ENCODE measurements at regions not wholly inside any gene's neighbourhood (a gene's known extent, or its start where the extent isn't known, plus 50 kb on each side); places are given as distances from the start of the nearest gene placed in this dataset.

DNA sequence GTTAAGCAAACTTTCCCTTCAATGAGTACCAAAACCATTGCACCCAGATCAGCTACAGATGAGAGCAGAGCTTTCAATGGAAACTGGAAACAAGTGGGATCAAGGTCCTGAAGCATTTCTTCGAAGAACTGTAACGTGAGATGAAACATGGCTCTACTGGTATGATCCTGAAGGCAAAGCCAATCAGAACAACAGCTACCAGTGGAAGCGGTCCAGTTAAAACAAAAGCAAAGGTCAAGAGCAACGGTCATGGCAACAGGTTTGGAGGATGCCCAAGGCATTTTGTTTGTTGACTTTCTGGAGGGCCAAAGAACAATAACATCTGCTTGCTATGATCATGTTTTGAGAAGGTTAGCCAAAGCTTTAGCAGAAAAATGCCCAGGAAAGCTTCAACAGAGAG lies 137.9 kb upstream of the CPSF6 start:
- TF ChIP-seq TAF1 (IDR thresholded peaks at IDR 0.05; ENCODE audit: low read depth) (no peak), RAD21 (conservative IDR thresholded peaks at IDR 0.05) (no peak)

All from neural cell (in vitro differentiated cells).